K562 (cell line): ENCODE measurements at regions not wholly inside any gene's neighbourhood (a gene's known extent, or its start where the extent isn't known, plus 50 kb on each side); places are given as distances from the start of the nearest gene placed in this dataset.

Source experiments
- ESRRA ChIP-seq: fragments of 450-650 bp; IDR thresholded peaks from 2 replicates; pipeline ENCODE4 v1.6.1; 2014; ENCODE audit warnings: low read depth, mild to moderate bottlenecking, moderate library complexity, borderline replicate concordance
- HDGF ChIP-seq: fragments of 450-650 bp; IDR thresholded peaks from 2 replicates; pipeline ENCODE4 v1.6.1; 2016
- KDM4B ChIP-seq, 2 experiments: fragments of 450-650 bp in 1 of 2; sonication (generic) in 1 of 2; IDR thresholded peaks; 2 replicates each; pipeline ENCODE4 v1.6.1; 2016 to 2017; ENCODE audit warnings: borderline replicate concordance in 2 of 2, antibody characterized with exemption in 1 of 2, low read depth in 1 of 2, mild to moderate bottlenecking in 1 of 2
- KDM5B ChIP-seq: fragments of 200-600 bp; sonication (generic); IDR thresholded peaks from 2 replicates; pipeline ENCODE4 v1.6.1; 2012; ENCODE audit warnings: low read depth, mild to moderate bottlenecking, moderate library complexity, low read length, control low read depth, inconsistent platforms; ENCODE audit not compliant: insufficient replicate concordance
- KLF1 ChIP-seq: fragments of 450-650 bp; IDR thresholded peaks from 2 replicates; pipeline ENCODE4 v1.6.1; 2016; ENCODE audit warnings: missing genetic modification characterization, missing compliant biosample characterization
- PPARD ChIP-seq: fragments of 250-450 bp; sonication (Bioruptor Pico); IDR thresholded peaks from 2 replicates; pipeline ENCODE4 v1.8.0; 2022; ENCODE audit warnings: inconsistent platforms, mild to moderate bottlenecking, moderate library complexity
- PRPF4 ChIP-seq: fragments of 200-400 bp; formaldehyde crosslinking; IDR thresholded peaks from one replicate; pipeline ENCODE4 v1.6.1; 2017; ENCODE audit warnings: low read length, low read depth, mild to moderate bottlenecking; ENCODE audit not compliant: insufficient read depth, poor library complexity, severe bottlenecking
- RNF2 ChIP-seq: sonication (generic); IDR thresholded peaks from 2 replicates; pipeline ENCODE4 v1.6.1; 2016
- SIRT6 ChIP-seq: IDR thresholded peaks from one replicate; pipeline ENCODE4 v1.6.1; 2012; ENCODE audit warnings: low read depth, mild to moderate bottlenecking, control low read depth, inconsistent platforms, low read length, moderate library complexity
- SMARCA4 ChIP-seq: fragments of 450-650 bp; IDR thresholded peaks from 2 replicates; pipeline ENCODE4 v1.6.1; 2016
- SRSF3 ChIP-seq: fragments of 200-400 bp; formaldehyde crosslinking; IDR thresholded peaks from 2 replicates; pipeline ENCODE4 v1.6.1; 2016; ENCODE audit warnings: mild to moderate bottlenecking, low read length, moderate library complexity; ENCODE audit not compliant: insufficient read depth
- TEAD1 ChIP-seq, 2 experiments: fragments of 450-650 bp in 1 of 2; sonication (generic) in 1 of 2; formaldehyde crosslinking; IDR thresholded peaks; 2 replicates each; pipeline versions ENCODE4 v1.4.0 to v1.8.0; 2020 to 2022; ENCODE audit warnings: mild to moderate bottlenecking in 2 of 2, missing genetic modification reagents in 1 of 2
- THAP12 ChIP-seq: fragments of 250-450 bp; sonication (Bioruptor Pico); IDR thresholded peaks from 2 replicates; pipeline ENCODE4 v1.9.0; 2021; ENCODE audit warnings: mild to moderate bottlenecking, inconsistent platforms
- ZBTB8A ChIP-seq: fragments of 450-650 bp; IDR thresholded peaks from 2 replicates; pipeline ENCODE4 v1.6.1; 2018; ENCODE audit warnings: mild to moderate bottlenecking, moderate library complexity; ENCODE audit not compliant: partially characterized antibody
- ZNF217 ChIP-seq: sonication (generic); formaldehyde crosslinking; IDR thresholded peaks from 2 replicates; pipeline ENCODE4 v1.8.0; 2022; ENCODE audit warnings: mild to moderate bottlenecking, missing genetic modification reagents
- ZNF707 ChIP-seq: fragments of 250-450 bp; sonication (Bioruptor Pico); conservative IDR thresholded peaks from 2 replicates; pipeline ENCODE4 v1.8.0; 2022; ENCODE audit warnings: inconsistent platforms, mild to moderate bottlenecking, moderate library complexity
- ZNF778 ChIP-seq: fragments of 450-650 bp; formaldehyde crosslinking; IDR thresholded peaks from 2 replicates; pipeline ENCODE4 v1.4.0; 2020; ENCODE audit warnings: mild to moderate bottlenecking, moderate library complexity
- TF ChIP-seq, protein P1 (sequence below): sonication (generic); formaldehyde crosslinking; IDR thresholded peaks from 2 replicates; pipeline ENCODE4 v1.8.0; 2023; ENCODE audit warnings: missing genetic modification reagents, mild to moderate bottlenecking, borderline replicate concordance
- TF ChIP-seq, protein P2 (sequence below): IDR thresholded peaks from 2 replicates; pipeline ENCODE4 v1.6.1; 2011; ENCODE audit not compliant: insufficient read length; ENCODE audit errors: extremely low read depth

GRCh38 chr6:14477559-14477958, 360.0 kb downstream of the CD83 start (continued):
- TF ChIP-seq SMARCA4 (no peak), KDM5B (no peak), ZNF778 (CRISPR knock-in tag) (no peak), KDM4B (IDR thresholded peaks at IDR 0.05; ENCODE audit: borderline replicate concordance in 2 of 2, low read depth in 1 of 2) (no peak), TEAD1 (CRISPR knock-in tag; IDR thresholded peaks at IDR 0.05) (no peak), ZBTB8A (no peak), PPARD (CRISPR knock-in tag) (no peak), KLF1 (tag) (no peak), PRPF4 (no peak), SIRT6 (no peak), THAP12 (no peak), HDGF (no peak), ZNF707 (no peak), ZNF217 (CRISPR knock-in tag) (no peak), SRSF3 (no peak), RNF2 (no peak), ESRRA (peak; percentile 70; the same call in 1 of the 2 replicates)
- TF ChIP-seq, protein P1, sequence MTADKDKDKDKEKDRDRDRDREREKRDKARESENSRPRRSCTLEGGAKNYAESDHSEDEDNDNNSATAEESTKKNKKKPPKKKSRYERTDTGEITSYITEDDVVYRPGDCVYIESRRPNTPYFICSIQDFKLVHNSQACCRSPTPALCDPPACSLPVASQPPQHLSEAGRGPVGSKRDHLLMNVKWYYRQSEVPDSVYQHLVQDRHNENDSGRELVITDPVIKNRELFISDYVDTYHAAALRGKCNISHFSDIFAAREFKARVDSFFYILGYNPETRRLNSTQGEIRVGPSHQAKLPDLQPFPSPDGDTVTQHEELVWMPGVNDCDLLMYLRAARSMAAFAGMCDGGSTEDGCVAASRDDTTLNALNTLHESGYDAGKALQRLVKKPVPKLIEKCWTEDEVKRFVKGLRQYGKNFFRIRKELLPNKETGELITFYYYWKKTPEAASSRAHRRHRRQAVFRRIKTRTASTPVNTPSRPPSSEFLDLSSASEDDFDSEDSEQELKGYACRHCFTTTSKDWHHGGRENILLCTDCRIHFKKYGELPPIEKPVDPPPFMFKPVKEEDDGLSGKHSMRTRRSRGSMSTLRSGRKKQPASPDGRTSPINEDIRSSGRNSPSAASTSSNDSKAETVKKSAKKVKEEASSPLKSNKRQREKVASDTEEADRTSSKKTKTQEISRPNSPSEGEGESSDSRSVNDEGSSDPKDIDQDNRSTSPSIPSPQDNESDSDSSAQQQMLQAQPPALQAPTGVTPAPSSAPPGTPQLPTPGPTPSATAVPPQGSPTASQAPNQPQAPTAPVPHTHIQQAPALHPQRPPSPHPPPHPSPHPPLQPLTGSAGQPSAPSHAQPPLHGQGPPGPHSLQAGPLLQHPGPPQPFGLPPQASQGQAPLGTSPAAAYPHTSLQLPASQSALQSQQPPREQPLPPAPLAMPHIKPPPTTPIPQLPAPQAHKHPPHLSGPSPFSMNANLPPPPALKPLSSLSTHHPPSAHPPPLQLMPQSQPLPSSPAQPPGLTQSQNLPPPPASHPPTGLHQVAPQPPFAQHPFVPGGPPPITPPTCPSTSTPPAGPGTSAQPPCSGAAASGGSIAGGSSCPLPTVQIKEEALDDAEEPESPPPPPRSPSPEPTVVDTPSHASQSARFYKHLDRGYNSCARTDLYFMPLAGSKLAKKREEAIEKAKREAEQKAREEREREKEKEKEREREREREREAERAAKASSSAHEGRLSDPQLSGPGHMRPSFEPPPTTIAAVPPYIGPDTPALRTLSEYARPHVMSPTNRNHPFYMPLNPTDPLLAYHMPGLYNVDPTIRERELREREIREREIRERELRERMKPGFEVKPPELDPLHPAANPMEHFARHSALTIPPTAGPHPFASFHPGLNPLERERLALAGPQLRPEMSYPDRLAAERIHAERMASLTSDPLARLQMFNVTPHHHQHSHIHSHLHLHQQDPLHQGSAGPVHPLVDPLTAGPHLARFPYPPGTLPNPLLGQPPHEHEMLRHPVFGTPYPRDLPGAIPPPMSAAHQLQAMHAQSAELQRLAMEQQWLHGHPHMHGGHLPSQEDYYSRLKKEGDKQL (CRISPR knock-in tag): no peak
- TF ChIP-seq, protein P2, sequence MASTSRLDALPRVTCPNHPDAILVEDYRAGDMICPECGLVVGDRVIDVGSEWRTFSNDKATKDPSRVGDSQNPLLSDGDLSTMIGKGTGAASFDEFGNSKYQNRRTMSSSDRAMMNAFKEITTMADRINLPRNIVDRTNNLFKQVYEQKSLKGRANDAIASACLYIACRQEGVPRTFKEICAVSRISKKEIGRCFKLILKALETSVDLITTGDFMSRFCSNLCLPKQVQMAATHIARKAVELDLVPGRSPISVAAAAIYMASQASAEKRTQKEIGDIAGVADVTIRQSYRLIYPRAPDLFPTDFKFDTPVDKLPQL: no peak
